NCI-H2196 treated with DMSO at 0.1 percent for 48 hours (cell line): ENCODE measurements at regions not wholly inside any gene's neighbourhood (a gene's known extent, or its start where the extent isn't known, plus 50 kb on each side); places are given as distances from the start of the nearest gene placed in this dataset.
"Not testable (repeated sequence)": the region's sequence is repeated elsewhere in the genome, so short reads cannot be mapped to it uniquely, and the experiment has no call there.

Source experiments
- DNase-seq: peaks from one replicate; lab custom pipeline; 2025; ENCODE audit not compliant: unreplicated experiment; lab: John Stamatoyannopoulos, UW

- DNase-seq: no peak
These were observed 69.8 kb upstream of the INSIG1 start for GRCh38 chr7:155227788-155228458.

GRCh38 chr7:155228459-155228845 lies 69.2 kb upstream of the INSIG1 start:
- DNase-seq: no peak

- DNase-seq: no peak
These were observed 68.8 kb upstream of the INSIG1 start for GRCh38 chr7:155228894-155229293.

- peak; percentile 8 for DNase-seq
These were observed 68.0 kb upstream of the INSIG1 start for GRCh38 chr7:155229548-155230168.

- peak; percentile 75 for DNase-seq
These were observed 67.5 kb upstream of the INSIG1 start for GRCh38 chr7:155230169-155230593.

GRCh38 chr7:155231241-155231800 lies 66.4 kb upstream of the INSIG1 start:
- DNase-seq: no peak

- no peak for DNase-seq
These were observed 65.7 kb upstream of the INSIG1 start for GRCh38 chr7:155231941-155232340.

- no peak for DNase-seq
These were observed 64.8 kb upstream of the INSIG1 start for GRCh38 chr7:155232911-155233310.

GRCh38 chr7:155233311-155234157 lies 64.1 kb upstream of the INSIG1 start:
- no peak for DNase-seq

GRCh38 chr7:155234158-155234492 lies 63.6 kb upstream of the INSIG1 start:
- no peak for DNase-seq

- no peak for DNase-seq
These were observed 62.5 kb upstream of the INSIG1 start for GRCh38 chr7:155234950-155235789.

GRCh38 chr7:155236386-155236785 lies 61.3 kb upstream of the INSIG1 start:
- no peak for DNase-seq

- DNase-seq: no peak
These were observed 60.4 kb upstream of the INSIG1 start for GRCh38 chr7:155237297-155237696.

- no peak for DNase-seq
These were observed 59.9 kb upstream of the INSIG1 start for GRCh38 chr7:155237730-155238129.

- DNase-seq: not testable (repeated sequence)
These were observed 58.1 kb upstream of the INSIG1 start for GRCh38 chr7:155239431-155240087.

- no peak for DNase-seq
These were observed 53.0 kb upstream of the INSIG1 start for GRCh38 chr7:155244675-155245074.

GRCh38 chr7:155247479-155248365 lies 50.0 kb upstream of the INSIG1 start:
- DNase-seq: no peak
